AG04450 (cell line): ENCODE measurements at regions not wholly inside any gene's neighbourhood (a gene's known extent, or its start where the extent isn't known, plus 50 kb on each side); places are given as distances from the start of the nearest gene placed in this dataset.

Experiments used
- CTCF ChIA-PET: fragments of 300-600, 350-600 bp; formaldehyde crosslinking; extraction: SDS; loops from one replicate; lab custom pipeline; 2022; ENCODE audit warnings: antibody characterized with exemption, inconsistent platforms; lab: Charles Lee
- POLR2A ChIA-PET: fragments of 350-600 bp; formaldehyde crosslinking; extraction: SDS; loops from one replicate; lab custom pipeline; 2021; ENCODE audit warnings: antibody characterized with exemption, inconsistent platforms; lab: Yijun Ruan, JAX
- DNase-seq: peaks from one replicate; pipeline ENCODE4 v3.0.0-alpha.2; 2011; ENCODE audit warnings: low read depth, low spot score
- H3K27ac ChIP-seq: one replicate; pipeline ENCODE4 v1.5.1; 2012; ENCODE audit warnings: low read depth, low read length, control low read depth
- H3K27me3 ChIP-seq: one replicate; pipeline ENCODE4 v1.6.0; 2012; ENCODE audit warnings: low read length; ENCODE audit not compliant: control insufficient read depth, insufficient read depth
- H3K4me3 ChIP-seq: 2 replicates; pipeline ENCODE4 v1.5.1; 2011; ENCODE audit warnings: mild to moderate bottlenecking, low read depth, low read length, control low read depth
- H3K9me3 ChIP-seq: 2 replicates; pipeline ENCODE4 v1.5.1; 2012; ENCODE audit warnings: low read length; ENCODE audit not compliant: control insufficient read depth, insufficient read depth
- CTCF ChIP-seq: IDR thresholded peaks from 2 replicates; pipeline ENCODE4 v1.5.1; 2011; ENCODE audit warnings: low read depth, low read length, control low read depth, inconsistent platforms

DNA sequence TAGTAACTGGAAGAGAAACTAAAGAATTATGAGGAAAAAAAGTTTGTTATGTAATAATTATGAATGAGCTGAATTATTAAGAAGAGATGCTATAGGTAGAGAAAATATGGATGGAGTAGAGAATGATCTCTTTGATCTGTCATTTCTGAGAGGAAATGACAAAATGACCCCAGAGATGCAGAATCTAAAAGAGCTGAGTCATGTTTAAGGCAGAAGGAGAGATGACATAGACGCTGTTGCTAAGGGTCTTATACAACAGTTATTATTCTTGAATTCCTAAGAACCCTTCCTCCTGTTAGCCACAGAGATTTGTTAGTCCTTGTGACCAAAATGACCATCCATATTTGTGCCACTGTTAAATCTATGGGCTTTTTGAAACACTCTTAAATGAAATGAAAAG, 58.3 kb upstream of the FREM2 start:
- no peaks in the 10 kb centered on the region for H3K27me3 ChIP-seq
- no peak overlapping the region for H3K4me3 ChIP-seq
- DNase-seq = no peak
- TF ChIP-seq CTCF = no peak
- no peaks in the 10 kb centered on the region for H3K9me3 ChIP-seq
- no peak overlapping the region for H3K27ac ChIP-seq
- CTCF ChIA-PET = no interaction called here
- POLR2A ChIA-PET = no interaction called here

DNA sequence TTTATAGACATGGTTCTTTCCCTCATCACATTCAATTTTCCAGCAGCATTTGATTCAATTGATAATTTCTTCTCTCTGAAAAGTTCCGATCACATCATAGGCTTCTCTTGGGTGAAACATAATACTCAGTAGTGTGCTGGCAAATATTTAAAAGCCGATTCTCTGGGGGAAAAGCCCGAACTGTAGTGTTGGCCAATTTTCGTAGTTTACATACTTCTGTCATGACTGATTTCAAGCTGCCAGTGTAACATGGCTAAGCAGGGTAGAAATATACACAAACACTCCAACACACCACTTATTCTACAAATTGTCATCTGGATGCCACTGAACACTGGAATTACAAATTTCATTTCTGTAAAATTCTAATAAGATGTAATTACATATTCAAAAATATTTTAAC, 56.1 kb upstream of the FREM2 start:
- no peak for TF ChIP-seq CTCF
- no peaks in the 10 kb centered on the region for H3K9me3 ChIP-seq
- ChIA-PET POLR2A (no interaction called here), CTCF (no interaction called here)
- no peak overlapping the region for H3K27ac ChIP-seq
- no peak for DNase-seq
- H3K27me3 ChIP-seq = no peaks in the 10 kb centered on the region
- H3K4me3 ChIP-seq = no peak overlapping the region

DNA sequence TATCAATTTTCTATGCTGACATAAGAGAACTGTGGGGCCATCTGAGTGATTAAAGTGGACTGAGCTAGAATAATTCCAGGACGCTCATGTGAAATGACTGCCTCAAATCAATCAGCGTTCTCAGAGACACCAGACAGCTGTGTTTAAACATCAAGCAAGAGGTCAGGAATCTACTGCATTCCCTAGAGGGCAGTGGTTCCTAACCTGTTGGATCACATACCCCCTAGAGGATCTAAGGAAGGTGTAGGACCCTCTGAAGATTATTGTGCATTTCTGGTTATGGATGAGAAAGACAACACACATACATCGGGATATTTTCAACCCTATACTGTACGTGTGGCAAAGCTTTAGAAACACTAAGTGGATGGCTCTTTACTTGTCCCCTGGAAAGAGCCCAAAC, 51.8 kb upstream of the FREM2 start:
- ChIA-PET CTCF (no interaction called here), POLR2A (no interaction called here)
- TF ChIP-seq CTCF = no peak
- H3K27ac ChIP-seq = no peak overlapping the region
- DNase-seq = no peak
- no peaks in the 10 kb centered on the region for H3K27me3 ChIP-seq
- H3K4me3 ChIP-seq = no peak overlapping the region
- H3K9me3 ChIP-seq = no peaks in the 10 kb centered on the region

DNA sequence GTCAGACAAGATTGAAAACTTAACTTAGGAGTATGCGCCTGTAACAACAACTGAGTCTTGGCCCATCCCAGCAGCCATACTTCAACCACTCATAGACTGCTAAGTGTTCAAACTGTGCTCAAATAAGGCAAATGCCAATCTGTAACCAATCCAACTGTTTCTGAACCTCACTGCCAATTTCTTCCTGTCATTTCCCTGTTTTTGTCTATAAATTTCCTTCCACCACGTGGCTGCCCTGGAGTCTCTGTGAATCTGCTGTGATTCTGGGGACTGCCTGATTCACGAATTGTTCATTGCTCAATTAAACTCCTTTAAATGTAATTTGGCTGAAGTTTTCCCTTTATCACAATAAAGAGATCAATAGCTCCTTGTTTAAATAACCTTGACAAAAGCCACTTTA, 50.8 kb upstream of the FREM2 start:
- no peaks in the 10 kb centered on the region for H3K27me3 ChIP-seq
- ChIA-PET CTCF (no interaction called here), POLR2A (no interaction called here)
- H3K4me3 ChIP-seq = no peak overlapping the region
- DNase-seq = no peak
- H3K27ac ChIP-seq = no peak overlapping the region
- H3K9me3 ChIP-seq = no peaks in the 10 kb centered on the region
- TF ChIP-seq CTCF = no peak

GRCh38 chr13:38636761-38637160, 50.1 kb upstream of the FREM2 start:
- H3K4me3 ChIP-seq = no peak overlapping the region
- TF ChIP-seq CTCF = no peak

More at GRCh38 chr13:38636761-38637160, 50.1 kb upstream of the FREM2 start:
- Histone ChIP-seq H3K27me3 (no peaks in the 10 kb centered on the region), H3K27ac (no peak overlapping the region), H3K9me3 (no peaks in the 10 kb centered on the region)
- POLR2A ChIA-PET = no interaction called here
- CTCF ChIA-PET = no interaction called here
- no peak for DNase-seq
